Body of pancreas (tissue), 4 donors: ENCODE measurements at regions not wholly inside any gene's neighbourhood (a gene's known extent, or its start where the extent isn't known, plus 50 kb on each side); places are given as distances from the start of the nearest gene placed in this dataset.

Source experiments
- ATAC-seq: fragments of 150-250 bp; one replicate; pipeline ENCODE4 v1.9.1; 2016
- DNase-seq, 4 donors: peaks; one replicate each; pipeline ENCODE4 v3.0.0-alpha.2; 2019
- H3K27ac ChIP-seq, 4 donors: fragments of 200-600 bp; sonication (generic); 1 replicate in 3 of 4; 2 replicates in 1 of 4; pipeline versions ENCODE4 v1.5.1 to v1.6.1; 2016 to 2019; ENCODE audit warnings: mild to moderate bottlenecking in 1 of 4, mixed read lengths in 1 of 4, moderate library complexity in 1 of 4
- H3K27me3 ChIP-seq, 2 donors: fragments of 200-600 bp; sonication (generic); one replicate each; pipeline ENCODE4 v1.6.0; 2016; ENCODE audit warnings: mild to moderate bottlenecking in 1 of 2
- H3K36me3 ChIP-seq, 2 donors: fragments of 200-600 bp; sonication (generic); replicated peaks in 1 of 2; 2 replicates each; pipeline ENCODE4 v1.5.1; 2016; ENCODE audit warnings: low read depth in 2 of 2; ENCODE audit not compliant: insufficient read depth in 1 of 2
- H3K4me1 ChIP-seq: fragments of 200-600 bp; sonication (generic); one replicate; pipeline ENCODE4 v1.6.0; 2016
- H3K4me3 ChIP-seq, 2 donors: fragments of 200-600 bp; sonication (generic); 1 replicate in 1 of 2; 2 replicates in 1 of 2; pipeline ENCODE4 v1.5.1; 2016 to 2019
- H3K9me3 ChIP-seq, 3 donors: fragments of 200-600 bp; sonication (generic); 1 replicate in 2 of 3; 2 replicates in 1 of 3; pipeline ENCODE4 v1.5.1; 2016
- CTCF ChIP-seq, 7 experiments: fragments of 450-650 bp in 4 of 7; fragments of 200-600 bp in 3 of 7; sonication (generic) in 3 of 7; IDR thresholded peaks; one replicate each; pipeline ENCODE4 v1.5.1; 2016 to 2019; ENCODE audit warnings: antibody characterized with exemption in 7 of 7
- POLR2A ChIP-seq, 3 donors: fragments of 450-650 bp; IDR thresholded peaks; one replicate each; pipeline ENCODE4 v1.6.1; 2016; ENCODE audit warnings: antibody characterized with exemption in 3 of 3, mild to moderate bottlenecking in 2 of 3
- WGBS, 2 donors: methylation state at CpG; one replicate each; pipeline ENCODE4 v1.1.5; 2017; 5-methylcytosine and 5-hydroxymethylcytosine counted together
- intact Hi-C: fragments of 100-400 bp; cut with DNase I; formaldehyde crosslinking; loops from one replicate; pipeline ENCODE4 v1.15.1; 2023

- Histone ChIP-seq H3K4me1 (no peaks in the 10 kb centered on the region), H3K36me3 (no peaks in the 10 kb centered on the region), H3K4me3 (no peak overlapping the region), H3K9me3 (no peaks in the 10 kb centered on the region), H3K27me3 (no peaks in the 10 kb centered on the region), H3K27ac (peak overlapping the region in 3 of 4 donors; percentile 29 to 77 (median 64))
- DNase-seq (peak; percentile 52 to 90 (median 78)), ATAC-seq (peak; percentile 93)
- TF ChIP-seq POLR2A (IDR thresholded peaks at IDR 0.05) (no peak), CTCF (IDR thresholded peaks at IDR 0.05) (peak; percentile 60 to 94 (median 78))
- 8 to 19% methylated on average over 4 of the region's 4 CpGs for WGBS, 2 donors
- intact Hi-C loops: loop anchor here (10.0 kb wide), 2 partner anchors 983 to 1063 kb away; no protein-coding TSS in a partner anchor
Measured at GRCh38 chr9:115591584-115591984, 473.6 kb upstream of the TNC start.

DNA sequence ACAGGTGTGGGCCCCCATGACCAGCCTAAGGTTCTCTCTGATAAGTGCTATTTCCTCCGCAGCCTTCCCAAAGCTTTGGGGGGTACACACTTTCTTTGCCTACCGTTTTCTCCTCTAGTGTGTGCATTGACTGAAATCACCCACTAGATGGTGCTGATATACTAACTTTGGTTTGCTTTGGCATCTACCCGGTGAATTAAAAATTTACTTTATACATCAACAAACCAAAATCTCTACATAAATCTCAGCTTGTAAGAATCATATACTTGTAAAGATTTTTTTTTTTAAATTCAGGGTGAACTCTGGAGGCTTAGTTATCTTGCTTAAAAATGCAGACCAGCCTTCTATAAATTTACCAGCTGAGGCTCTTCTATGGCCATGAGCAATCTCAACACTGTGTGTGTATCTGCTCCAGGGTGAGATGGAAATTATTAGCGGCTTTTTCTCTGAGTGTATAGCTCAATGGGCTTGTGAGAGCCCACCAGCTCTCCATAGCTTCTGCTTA is 475.7 kb upstream of the TNC start:
- intact Hi-C loops: loop anchor here (10.0 kb wide), 2 partner anchors 981 to 1061 kb away; no protein-coding TSS in a partner anchor
- peak; percentile 7 to 23 (median 16) for DNase-seq

GRCh38 chr9:115594557-115594956 is 476.6 kb upstream of the TNC start:
- no peaks in the 10 kb centered on the region for H3K36me3 ChIP-seq
- no peak for TF ChIP-seq POLR2A (IDR thresholded peaks at IDR 0.05)
- TF ChIP-seq CTCF (IDR thresholded peaks at IDR 0.05): no peak
- H3K27ac ChIP-seq: no peak overlapping the region
- DNase-seq: no peak
- no peaks in the 10 kb centered on the region for H3K9me3 ChIP-seq
- WGBS, 2 donors: 47 to 67% methylated on average over 1 of the region's 1 CpG
- intact Hi-C loops: loop anchor here (10.0 kb wide), 2 partner anchors 980 to 1060 kb away; no protein-coding TSS in a partner anchor
- ATAC-seq: no peak
- H3K4me3 ChIP-seq: no peak overlapping the region
- no peaks in the 10 kb centered on the region for H3K4me1 ChIP-seq
- no peaks in the 10 kb centered on the region for H3K27me3 ChIP-seq

More for the DNA sequence above, 475.7 kb upstream of the TNC start:
- TF ChIP-seq CTCF (IDR thresholded peaks at IDR 0.05) (peak; percentile 43 to 74 (median 69)), POLR2A (IDR thresholded peaks at IDR 0.05) (no peak)
- H3K27me3 ChIP-seq: no peaks in the 10 kb centered on the region
- H3K36me3 ChIP-seq: no peaks in the 10 kb centered on the region
- H3K4me1 ChIP-seq: no peaks in the 10 kb centered on the region
- no peaks in the 10 kb centered on the region for H3K9me3 ChIP-seq
- peak; percentile 48 for ATAC-seq
- no peak overlapping the region for H3K27ac ChIP-seq
- H3K4me3 ChIP-seq: no peak overlapping the region
- 3 to 5% methylated on average over 4 of the region's 4 CpGs for WGBS, 2 donors

- H3K27ac ChIP-seq: no peak overlapping the region
- ATAC-seq: no peak
- intact Hi-C loops: loop anchor here (10.0 kb wide), 2 partner anchors 979 to 1059 kb away; no protein-coding TSS in a partner anchor
- no peaks in the 10 kb centered on the region for H3K27me3 ChIP-seq
- WGBS, 2 donors: 22 to 28% methylated on average over 10 of the region's 10 CpGs
- H3K36me3 ChIP-seq: no peaks in the 10 kb centered on the region
- H3K4me1 ChIP-seq: no peaks in the 10 kb centered on the region
- no peaks in the 10 kb centered on the region for H3K9me3 ChIP-seq
- H3K4me3 ChIP-seq: no peak overlapping the region
- peak in 1 of 4 donors; percentile 3 for DNase-seq
- TF ChIP-seq CTCF (IDR thresholded peaks at IDR 0.05) (no peak), POLR2A (IDR thresholded peaks at IDR 0.05) (no peak)
Measured at GRCh38 chr9:115596021-115596745, 478.2 kb upstream of the TNC start.
